ENCODE measurements at regions not wholly inside any gene's neighbourhood (a gene's known extent, or its start where the extent isn't known, plus 50 kb on each side); places are given as distances from the start of the nearest gene placed in this dataset.

DNA sequence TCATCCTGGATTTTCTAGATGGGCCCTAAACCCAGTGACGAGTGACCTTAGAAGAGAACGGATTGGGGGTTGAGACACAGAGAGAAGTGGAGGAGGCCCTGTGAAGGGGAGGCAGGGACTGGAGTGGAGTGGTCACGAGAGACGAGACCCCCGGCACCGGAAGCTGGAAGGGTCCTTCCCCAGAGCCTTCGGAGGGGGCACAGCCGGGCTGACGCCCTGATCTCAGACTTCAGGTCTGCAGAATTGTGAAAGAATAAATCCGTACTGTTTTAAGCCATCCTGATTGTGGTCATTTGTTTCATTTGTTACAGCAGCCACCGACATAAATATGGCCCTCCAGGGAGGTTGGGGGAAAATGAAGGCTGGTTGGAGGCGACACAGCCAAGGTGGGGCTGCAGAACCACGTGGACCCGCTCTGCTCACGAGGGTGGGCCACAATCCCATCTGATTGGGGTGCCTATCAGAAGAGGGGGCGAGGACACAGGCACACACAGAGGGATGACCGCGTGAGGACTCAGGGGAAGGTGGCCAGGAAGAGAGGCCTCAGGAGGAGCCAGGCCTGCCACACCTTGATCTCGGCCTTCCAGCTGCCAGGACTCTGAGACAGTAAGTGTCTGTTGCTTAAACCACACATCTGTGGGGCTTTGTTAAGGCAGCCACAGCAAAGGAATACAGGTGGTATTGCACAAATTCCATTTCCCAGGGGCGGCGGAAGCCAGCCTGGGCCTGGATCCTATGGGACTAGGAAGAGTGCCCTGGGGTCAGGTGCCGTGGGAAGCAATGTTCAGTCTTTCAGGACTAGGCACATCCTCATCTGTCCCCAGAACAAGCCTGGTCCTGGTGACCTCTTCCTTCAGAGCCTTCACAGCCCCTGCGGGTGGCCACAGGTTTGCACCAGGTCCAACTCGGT lies 73.3 kb upstream of the SHANK2 start:
- H3K9ac ChIP-seq (ENCODE audit: low read length): no peak overlapping the region
- no peak overlapping the region for H2AFZ ChIP-seq (ENCODE audit: low read length)
- no peak overlapping the region for H3K4me3 ChIP-seq (ENCODE audit: low read depth, low read length, poor library complexity, severe bottlenecking)
- no peaks in the 10 kb centered on the region for H3K27me3 ChIP-seq (ENCODE audit: insufficient read depth, low read length)
- TF ChIP-seq EZH2 (IDR thresholded peaks at IDR 0.05; ENCODE audit: borderline replicate concordance, low read length): no peak
- no peak for TF ChIP-seq CTCF (IDR thresholded peaks at IDR 0.05; ENCODE audit: low read length)
- H3K36me3 ChIP-seq (ENCODE audit: insufficient read depth, low read length): no peaks in the 10 kb centered on the region
- no peak overlapping the region for H3K4me2 ChIP-seq (ENCODE audit: low read length)
- H3K9me3 ChIP-seq (ENCODE audit: low read length): no peaks in the 10 kb centered on the region
- no peaks in the 10 kb centered on the region for H4K20me1 ChIP-seq (ENCODE audit: insufficient read depth, low read length)
- no peaks in the 10 kb centered on the region for H3K9me2 ChIP-seq (ENCODE audit: low read depth, low read length)
- no peak overlapping the region for H3K27ac ChIP-seq (ENCODE audit: low read depth, low read length, poor library complexity, severe bottlenecking)
- H3K79me2 ChIP-seq (ENCODE audit: insufficient read depth, low read length): no peaks in the 10 kb centered on the region
- H3K4me1 ChIP-seq (ENCODE audit: insufficient read depth, low read length, severe bottlenecking): no peaks in the 10 kb centered on the region
- H3F3A ChIP-seq (ENCODE audit: insufficient read depth, low read length): no peaks in the 10 kb centered on the region

DNA sequence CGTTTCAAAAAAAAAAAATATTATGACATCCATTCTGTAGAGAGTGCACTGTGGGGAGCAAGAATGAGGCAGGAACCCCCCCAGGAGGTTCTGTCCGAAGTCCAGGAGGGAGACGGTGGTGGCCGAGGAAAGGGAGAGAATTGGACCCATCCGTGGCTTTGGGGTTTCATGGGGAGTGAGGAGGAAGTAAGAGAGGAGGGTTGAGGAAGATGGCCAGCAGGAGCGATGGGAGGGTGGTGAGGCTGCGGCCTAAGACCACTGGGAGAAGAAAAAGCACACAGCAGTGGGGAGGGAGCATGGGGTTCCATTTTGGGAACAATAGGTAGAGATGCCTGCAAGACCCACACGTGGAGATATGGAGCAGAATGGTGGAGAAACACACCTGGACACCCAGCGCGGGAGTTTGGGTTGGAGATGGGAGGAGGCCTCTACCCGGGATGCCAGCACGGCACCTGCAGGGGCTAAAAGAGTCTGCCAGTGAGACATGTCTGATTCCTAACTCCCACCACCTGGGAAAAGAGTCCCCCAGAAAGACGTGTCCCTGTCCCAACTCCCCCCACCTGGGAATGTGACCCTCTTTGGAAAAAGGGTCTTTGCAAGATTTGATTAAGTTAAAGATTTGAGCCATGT lies 72.5 kb upstream of the SHANK2 start:
- Histone ChIP-seq H4K20me1 (ENCODE audit: insufficient read depth, low read length) (no peaks in the 10 kb centered on the region), H3K4me1 (ENCODE audit: insufficient read depth, low read length, severe bottlenecking) (no peaks in the 10 kb centered on the region), H3K9ac (ENCODE audit: low read length) (no peak overlapping the region), H3K9me3 (ENCODE audit: low read length) (no peaks in the 10 kb centered on the region), H3K4me3 (ENCODE audit: low read depth, low read length, poor library complexity, severe bottlenecking) (no peak overlapping the region), H3K27ac (ENCODE audit: low read depth, low read length, poor library complexity, severe bottlenecking) (no peak overlapping the region), H3K9me2 (ENCODE audit: low read depth, low read length) (no peaks in the 10 kb centered on the region), H3K36me3 (ENCODE audit: insufficient read depth, low read length) (no peaks in the 10 kb centered on the region), H3K79me2 (ENCODE audit: insufficient read depth, low read length) (no peaks in the 10 kb centered on the region), H2AFZ (ENCODE audit: low read length) (no peak overlapping the region), H3F3A (ENCODE audit: insufficient read depth, low read length) (no peaks in the 10 kb centered on the region), H3K4me2 (ENCODE audit: low read length) (no peak overlapping the region), H3K27me3 (ENCODE audit: insufficient read depth, low read length) (no peaks in the 10 kb centered on the region)
- no peak for TF ChIP-seq EZH2 (IDR thresholded peaks at IDR 0.05; ENCODE audit: borderline replicate concordance, low read length)
- TF ChIP-seq CTCF (IDR thresholded peaks at IDR 0.05; ENCODE audit: low read length): no peak

DNA sequence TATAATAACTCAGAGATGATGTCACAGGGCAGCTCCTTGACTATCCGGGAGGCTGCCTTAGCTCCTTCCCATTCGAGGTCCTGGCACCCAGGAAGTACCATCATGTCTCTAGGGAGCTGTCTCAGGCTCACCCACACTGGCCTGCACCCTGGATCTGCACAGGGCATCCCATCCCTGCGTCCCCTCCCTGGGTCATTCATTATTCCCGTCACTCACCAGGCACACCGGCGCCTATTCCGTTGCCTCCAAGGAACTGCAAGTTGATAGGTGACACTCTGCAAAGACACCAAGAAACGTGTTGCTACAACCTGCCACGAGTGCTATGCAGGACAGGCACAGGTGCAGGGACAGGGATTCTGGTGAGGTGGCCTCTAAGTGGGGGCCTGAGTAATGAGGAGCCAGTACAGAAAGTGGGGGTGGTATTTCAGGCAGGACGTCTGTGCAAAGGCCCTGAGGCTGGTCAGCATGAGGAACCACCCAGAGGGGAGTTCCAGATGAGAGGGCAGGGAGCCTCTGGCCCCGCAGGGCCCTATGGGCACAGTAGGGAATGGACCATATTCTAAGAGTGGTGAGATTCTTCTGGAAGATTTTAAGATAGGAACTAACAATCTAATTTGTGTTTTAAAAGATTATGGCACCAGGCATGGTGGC lies 71.6 kb upstream of the SHANK2 start:
- Histone ChIP-seq H4K20me1 (ENCODE audit: insufficient read depth, low read length) (no peaks in the 10 kb centered on the region), H3K79me2 (ENCODE audit: insufficient read depth, low read length) (no peaks in the 10 kb centered on the region), H3K27me3 (ENCODE audit: insufficient read depth, low read length) (no peaks in the 10 kb centered on the region), H3K9me3 (ENCODE audit: low read length) (no peaks in the 10 kb centered on the region), H3K36me3 (ENCODE audit: insufficient read depth, low read length) (no peaks in the 10 kb centered on the region), H3K4me1 (ENCODE audit: insufficient read depth, low read length, severe bottlenecking) (no peaks in the 10 kb centered on the region), H3K4me3 (ENCODE audit: low read depth, low read length, poor library complexity, severe bottlenecking) (no peak overlapping the region), H3K27ac (ENCODE audit: low read depth, low read length, poor library complexity, severe bottlenecking) (no peak overlapping the region), H3K4me2 (ENCODE audit: low read length) (no peak overlapping the region), H2AFZ (ENCODE audit: low read length) (no peak overlapping the region), H3F3A (ENCODE audit: insufficient read depth, low read length) (no peaks in the 10 kb centered on the region), H3K9ac (ENCODE audit: low read length) (no peak overlapping the region), H3K9me2 (ENCODE audit: low read depth, low read length) (no peaks in the 10 kb centered on the region)
- TF ChIP-seq CTCF (IDR thresholded peaks at IDR 0.05; ENCODE audit: low read length) (no peak), EZH2 (IDR thresholded peaks at IDR 0.05; ENCODE audit: borderline replicate concordance, low read length) (no peak)
